Stimulated activated CD8-positive, alpha-beta memory T cell treated with anti-CD3 and anti-CD28 coated beads, Interleukin-4, amount 100 ng/mL, for 4 hours (primary cell): ENCODE measurements at regions not wholly inside any gene's neighbourhood (a gene's known extent, or its start where the extent isn't known, plus 50 kb on each side); places are given as distances from the start of the nearest gene placed in this dataset.

ENCODE experiments used
- DNase-seq, 2 donors: peaks; one replicate each; pipeline ENCODE4 v3.0.0-alpha.2; 2020; ENCODE audit warnings: low read depth in 2 of 2, low spot score in 1 of 2

DNA sequence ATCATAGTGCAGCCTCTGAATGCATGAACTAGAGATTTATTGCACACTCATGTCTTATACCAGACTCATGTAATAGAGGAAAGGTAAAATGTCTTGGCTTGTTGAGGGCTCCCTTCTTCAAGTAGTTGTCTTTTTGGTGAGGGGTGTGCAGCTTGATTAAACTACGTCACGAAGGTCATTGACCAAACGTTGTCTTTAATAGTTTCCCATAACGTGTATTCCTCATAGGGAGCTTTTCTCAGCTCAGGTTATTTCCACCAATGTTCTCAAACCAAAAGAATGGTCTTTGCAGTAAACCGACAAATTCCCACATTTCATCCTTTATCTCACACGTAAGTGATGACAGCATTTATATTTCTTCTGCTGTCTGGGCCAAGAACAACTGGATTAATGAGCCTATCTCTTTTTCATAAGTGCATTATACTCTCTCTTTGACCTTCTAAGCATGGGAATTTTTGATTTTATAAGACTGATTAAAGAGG, 547.7 kb upstream of the ZEB2 start:
- DNase-seq, result no peak

DNA sequence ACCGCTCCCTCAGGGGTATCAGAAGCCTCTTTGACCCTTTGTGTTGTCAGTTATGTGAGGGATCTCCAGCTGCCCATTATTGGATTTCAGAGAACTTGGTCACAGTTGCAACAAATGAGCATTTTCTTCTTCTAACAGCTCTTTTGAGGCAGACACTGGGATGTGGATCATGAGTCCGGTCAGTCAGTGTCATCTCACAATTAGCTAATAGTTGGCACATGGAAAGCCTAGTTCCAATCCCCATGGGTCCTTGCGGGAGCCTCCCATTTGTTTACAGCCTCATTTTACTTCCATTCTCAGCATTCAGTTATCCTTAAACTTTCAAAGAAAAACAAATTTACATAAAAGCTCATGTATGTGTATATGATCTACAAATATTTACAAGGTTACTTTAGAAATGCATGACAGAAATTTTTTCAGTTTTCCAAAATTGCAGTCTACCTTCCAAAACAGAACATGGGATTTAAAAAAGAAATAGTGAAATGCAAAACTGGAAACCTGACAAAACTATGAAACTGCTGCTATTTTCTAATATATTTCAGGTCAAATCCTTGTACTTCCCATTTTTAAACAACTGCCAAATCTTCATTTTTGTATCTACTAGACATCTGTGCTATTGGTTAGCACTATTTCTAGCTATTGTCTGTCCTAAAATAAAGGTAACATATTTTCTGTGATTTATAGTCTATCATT, 547.1 kb upstream of the ZEB2 start:
- DNase-seq, result no peak

DNA sequence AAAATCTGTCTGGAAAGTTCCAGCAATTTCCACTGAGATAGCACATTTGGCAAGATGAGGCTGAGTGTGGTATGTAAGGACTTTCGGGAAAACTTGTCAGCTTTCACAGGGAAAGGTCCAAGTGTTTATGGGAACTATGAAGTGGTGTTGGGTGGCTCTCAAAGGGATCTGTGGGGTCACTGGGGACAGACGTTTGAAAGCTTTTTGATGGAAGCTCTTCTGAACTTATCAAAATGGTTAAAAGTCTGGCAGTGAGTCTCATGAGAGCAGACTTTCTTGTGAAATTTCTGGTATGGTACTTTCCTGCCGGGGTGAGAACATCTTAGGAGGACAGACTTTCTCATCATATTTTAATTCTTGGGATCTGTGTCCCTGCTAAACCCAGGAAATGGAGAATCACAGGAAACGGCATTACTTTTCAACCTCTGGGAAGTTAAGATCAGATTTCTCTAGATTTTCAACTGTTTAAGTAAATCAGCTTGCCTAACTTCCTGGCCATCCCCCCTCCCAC, 546.3 kb upstream of the ZEB2 start:
- DNase-seq, result no peak

DNA sequence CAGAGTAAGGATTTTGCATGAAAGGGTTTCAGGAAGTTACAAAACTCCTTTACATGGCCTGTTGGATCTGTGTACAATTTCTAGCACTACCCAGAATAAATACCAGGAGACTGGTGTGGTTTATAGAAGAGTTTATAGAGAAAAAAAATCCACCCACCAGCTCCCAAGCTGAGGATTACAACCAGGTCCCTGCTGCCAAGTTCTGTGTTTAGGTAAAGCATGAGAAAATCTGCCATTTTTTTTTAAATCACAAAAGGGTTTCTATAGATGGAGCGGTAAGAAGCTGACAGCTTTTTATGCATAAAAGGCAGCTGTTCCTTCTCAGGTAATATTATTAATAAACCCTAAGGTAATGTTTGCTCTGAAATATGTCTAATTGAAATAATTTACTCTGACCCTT, 545.4 kb upstream of the ZEB2 start:
- DNase-seq, result no peak

DNA sequence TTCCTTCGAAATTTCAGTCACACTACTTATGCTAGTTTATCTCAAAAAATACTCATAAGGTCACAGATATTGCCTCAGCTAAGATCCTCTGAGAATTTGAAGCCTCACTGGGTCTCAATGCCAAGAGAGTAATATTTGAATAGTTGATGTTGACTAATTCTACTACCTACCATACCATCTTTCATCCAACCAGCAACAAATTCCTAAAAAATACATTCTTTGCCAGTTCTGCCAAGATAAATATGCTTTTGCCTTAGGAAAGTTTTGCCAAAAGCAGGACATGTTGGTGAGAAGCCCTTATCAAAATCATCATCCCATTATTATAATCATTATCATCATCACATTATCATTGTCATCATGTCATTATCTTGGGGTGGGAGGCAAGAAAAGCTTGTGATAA, 544.6 kb upstream of the ZEB2 start:
- no peak for DNase-seq

DNA sequence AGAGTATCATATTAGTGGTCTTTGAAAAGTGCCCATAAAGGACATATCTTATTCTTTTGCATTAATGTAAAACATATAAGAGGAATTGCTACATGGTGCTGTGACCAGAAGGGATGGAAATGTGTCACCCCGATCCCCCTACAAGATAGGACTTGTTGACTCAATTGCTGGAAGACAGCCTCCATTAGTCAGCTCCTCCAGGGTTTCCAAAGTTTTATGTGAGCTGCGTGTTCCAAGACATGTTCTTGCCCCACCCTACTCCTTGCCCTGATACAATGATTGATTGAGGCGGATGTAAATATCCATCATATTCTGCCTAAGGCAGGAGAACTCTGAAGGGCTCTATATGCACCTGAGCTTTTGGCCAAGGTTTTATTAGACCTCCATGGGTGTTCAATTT, 541.0 kb upstream of the ZEB2 start:
- no peak for DNase-seq

DNA sequence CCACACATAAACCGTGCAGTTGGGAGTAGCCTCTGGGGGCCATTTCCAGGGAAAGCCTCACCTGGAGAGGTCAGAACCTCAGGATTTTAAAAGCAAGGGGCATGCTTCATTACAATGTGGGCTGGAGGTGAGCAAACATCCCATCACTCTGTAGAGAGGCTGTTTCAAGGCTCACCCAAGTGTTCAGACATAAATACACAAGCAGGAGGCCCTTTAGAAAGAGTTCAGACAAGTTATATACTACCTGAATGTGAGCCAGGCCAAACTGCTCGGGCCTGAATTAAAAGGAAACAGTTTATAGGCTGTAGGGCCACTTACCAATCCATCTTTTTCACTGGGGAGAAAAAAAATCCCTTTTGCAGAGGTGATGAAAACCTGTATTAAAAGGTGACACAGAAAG, 540.0 kb upstream of the ZEB2 start:
- no peak for DNase-seq

DNA sequence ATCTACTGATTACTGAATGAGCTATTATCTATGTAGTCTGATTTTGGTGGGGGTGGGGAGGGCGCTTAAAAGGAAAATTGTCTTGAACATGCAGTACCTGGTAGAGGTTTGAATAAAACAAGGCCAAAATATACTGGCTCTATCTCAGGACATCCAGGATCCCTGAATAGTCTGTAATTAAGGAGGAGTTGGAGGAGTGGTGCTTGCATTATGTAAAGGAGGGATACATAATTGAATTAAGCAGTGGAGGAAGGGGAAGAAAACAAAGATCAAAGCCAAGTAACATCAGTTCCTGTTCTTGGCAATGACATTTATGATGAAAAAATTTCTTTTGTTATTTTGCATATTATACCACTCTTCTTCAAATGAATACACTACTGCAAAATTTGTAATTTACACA, 539.4 kb upstream of the ZEB2 start:
- DNase-seq, result no peak

DNA sequence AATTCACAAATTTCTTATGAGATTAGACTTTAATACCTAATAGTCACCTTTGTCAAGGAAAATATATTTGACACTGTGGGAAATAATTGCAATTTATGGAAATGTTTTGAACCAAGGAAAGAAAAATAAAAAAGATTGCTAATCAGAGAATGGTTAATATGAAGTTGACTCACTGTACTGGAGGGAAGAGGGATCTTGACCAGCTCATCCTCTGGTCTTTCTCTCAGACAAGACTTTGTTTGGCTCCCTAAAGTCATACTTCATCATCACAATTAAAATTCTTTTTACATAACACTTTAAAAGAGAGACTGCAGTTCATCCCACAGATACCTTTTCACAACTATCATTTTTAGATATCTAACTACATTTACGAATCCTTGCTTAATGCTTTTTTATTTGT, 538.5 kb upstream of the ZEB2 start:
- no peak for DNase-seq

DNA sequence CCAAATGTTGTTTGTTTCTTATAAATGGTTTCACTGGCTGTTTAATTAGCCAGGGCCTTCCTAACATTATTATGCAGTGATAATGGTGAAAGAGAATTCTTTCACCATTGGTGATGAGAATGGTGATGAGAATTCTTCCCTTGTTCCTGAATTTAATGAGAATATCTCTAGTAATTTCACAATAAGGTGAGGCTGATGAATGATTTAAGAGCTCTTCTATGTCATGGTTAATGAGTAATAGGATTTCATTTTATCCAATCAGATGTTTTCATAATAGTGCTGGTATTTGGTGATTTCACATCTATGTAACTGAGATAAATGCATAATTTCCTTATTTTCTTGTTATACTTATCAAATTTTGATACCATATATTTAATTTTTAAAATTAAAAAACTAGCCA, 535.7 kb upstream of the ZEB2 start:
- no peak for DNase-seq

DNA sequence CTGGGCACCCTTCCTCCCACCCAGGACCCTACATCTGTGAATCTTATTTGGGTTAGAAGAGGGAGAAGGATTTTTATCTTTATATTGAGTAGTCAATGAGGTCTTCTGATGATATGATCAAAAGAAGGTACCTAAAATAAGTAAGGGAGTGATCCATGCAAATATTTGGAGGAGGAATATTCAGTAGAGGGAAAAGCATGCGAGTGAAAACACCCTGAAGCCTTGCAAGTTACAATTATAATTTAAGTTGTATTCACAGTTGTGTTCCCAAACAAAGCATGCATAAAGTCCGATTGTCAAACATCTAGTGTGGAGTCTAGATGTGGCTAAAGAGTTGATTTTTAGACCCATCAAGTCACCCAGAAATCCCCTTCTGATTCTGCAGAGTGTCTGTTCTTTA, 530.2 kb upstream of the ZEB2 start:
- no peak for DNase-seq

DNA sequence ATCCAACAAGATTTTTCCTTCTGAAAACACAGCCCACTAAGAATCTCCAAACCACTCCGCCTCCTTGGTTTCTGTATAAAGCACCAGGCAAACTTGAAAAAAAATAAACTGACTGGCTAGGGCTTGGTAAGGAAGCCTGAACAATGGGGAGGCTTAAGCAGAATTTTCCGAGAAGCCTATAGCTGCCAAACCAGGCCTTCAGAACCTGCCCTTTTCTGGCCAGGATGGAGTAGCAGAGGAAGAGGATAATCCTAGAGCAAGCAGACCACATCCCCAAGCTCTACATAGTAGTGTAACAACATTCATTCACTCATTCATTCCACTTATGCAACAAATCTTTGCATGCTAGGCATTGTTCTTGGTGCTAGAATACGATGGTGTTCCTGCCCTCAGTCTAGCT, 529.6 kb upstream of the ZEB2 start:
- DNase-seq, result no peak

DNA sequence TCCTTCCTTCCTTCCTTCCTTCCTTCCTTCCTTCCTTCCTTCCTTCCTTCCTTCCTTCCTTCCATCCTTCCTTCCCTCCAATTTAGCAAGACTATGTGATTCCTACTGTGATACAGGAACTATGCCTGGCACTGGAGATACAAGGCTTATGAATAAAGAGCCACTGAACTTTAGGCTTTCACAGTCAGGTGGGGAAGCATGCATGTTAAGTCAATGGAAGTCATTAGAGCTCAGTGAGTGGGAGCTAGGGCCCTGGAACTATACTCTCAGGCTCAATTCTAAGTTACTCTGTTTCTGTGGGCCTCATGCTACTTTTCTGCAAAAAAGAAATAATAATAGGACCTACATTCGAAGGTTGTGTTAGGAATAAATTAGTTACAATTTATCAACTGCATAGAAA, 527.6 kb upstream of the ZEB2 start:
- no peak for DNase-seq

DNA sequence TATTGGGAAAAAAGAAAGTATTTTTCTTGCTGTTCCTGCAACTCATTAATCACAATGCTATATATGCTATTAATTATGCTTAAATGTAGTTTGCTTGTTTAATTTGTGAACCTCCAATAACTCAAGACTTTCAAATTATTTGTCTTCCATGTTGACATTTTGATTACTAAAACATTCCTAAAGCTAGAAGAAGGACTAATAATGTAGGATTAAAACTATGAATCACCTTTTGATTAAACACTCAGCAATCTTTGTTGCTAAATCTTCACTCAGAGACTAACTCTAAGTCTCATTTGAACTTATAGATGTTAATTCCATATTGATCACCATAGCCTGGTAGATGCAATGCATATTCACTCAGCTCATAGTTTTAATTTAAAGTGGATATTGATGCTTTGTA, 524.6 kb upstream of the ZEB2 start:
- DNase-seq, result no peak

DNA sequence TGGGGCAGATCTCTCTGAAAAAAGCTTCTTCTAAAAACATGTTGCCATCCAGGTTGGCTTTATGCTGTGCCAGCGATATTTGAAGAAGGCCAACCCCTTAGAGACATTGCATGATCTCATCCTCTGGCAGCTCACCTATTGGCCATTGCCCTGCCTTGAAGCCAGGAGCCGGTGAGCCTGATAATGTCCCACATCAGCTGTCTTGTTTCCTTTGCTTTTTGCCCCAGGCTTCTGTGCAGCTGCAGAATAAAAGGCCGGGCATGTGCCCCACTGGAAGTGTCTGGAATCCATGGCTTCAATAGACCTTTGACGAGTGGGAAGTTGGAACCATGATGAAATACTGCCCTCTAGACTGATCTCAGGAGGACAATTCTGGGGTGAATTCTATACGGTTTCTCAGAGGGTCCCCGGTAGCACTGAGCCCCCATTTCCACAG, 523.5 kb upstream of the ZEB2 start:
- DNase-seq, result no peak

DNA sequence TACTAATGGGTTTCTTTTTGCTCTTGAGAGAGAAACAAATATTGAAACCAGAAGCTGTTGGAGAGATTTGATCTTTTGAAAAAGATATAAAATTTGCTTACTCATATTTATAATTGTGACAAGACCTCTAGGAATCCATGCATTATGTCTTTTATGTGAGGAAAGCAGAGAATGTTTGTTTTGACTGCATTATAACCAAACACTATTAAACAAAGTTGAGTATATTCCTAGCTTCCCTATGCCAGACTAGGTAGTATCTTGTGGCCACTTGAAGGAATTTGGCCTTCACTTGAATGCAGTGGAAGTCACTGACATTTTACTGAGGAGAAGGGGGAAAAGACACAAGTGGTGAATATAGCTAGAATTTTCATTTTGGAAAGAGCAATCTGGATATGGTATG, 521.8 kb upstream of the ZEB2 start:
- no peak for DNase-seq

DNA sequence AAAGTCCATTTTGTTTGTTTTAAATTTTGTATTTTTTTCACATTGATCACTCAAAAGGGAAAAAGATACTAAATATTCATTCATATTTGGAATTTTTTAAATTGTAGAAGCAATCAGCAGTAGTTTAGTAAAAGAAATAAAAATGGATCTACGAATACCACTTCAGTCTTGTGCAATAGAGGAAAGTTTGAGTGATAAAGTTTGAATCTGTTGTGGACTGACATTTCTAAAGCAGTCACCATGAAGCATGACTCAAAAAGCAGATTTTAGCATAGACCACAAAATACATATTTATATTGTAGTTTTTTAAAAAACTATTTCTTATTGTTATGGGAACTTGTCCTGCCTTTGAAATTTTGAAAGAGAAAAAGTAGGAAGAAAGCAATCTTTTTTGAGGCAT, 520.5 kb upstream of the ZEB2 start:
- DNase-seq, result no peak

DNA sequence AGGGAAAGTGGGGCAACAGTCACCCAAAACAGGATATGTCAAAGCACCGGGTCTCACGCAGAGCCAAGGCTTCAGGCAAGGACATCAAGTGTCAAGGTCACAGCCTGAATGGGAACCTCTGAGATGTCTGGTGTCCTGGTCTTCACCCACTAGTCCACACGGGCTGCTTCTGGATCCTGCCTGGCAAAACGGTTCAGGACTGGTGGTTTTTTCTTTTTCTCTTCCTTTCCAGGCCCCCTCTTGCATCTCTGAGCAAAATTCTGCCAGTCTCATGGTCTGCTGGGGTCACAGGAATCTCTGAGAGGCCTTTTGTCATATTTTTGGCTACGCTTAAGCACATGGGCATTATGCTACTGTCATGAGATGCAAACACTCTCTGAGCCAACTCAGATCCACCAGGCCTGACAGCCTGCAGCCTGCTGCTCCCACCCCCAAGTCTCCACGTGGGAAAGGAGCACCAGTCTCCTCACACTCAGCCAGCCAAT, 518.2 kb upstream of the ZEB2 start:
- DNase-seq, result no peak

DNA sequence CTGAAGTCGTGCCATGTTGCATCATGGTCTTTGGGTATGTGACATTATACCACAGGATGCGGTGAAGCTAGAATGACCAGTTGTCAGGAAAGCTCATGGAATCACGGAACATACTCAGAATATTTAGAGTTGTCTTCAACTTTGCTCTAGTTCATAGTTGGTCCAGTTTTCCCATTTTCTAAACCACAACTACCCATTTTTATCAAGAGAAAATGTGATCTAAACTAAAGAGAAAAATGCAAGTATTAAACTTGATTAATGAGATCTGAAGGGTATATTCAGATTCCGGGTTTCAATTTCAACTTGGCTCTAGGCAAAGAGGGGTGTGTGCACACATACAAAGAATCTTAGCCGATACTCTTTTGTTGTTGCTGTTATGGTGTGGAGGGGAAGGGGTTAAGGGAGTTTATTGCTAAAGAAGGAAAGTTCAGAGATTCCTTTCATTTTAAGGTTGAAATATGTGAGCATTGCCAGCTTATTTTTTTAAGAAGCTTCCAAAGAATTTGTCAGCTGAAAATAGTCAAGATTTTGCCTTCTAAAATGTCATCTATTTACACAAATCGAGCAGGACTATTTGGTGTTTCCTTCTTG, 516.6 kb upstream of the ZEB2 start:
- no peak for DNase-seq

DNA sequence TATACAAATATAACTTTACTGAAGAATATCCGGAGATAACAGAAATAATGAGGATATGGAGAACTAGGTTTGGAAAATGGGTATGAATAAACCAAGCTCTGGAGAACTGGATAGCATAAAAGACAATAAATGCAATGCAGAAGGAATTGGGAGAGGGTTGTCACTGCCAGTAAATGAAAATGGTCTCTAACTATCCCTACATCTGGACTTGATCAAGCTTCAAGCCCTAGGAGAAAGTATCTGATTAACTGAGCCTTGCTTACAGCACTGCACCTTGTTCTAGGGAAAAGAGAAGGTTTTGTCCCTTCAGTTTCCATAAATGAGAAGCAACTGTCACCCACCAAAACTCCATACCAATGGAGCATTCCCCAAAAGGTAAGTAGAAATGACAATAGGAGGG, 514.6 kb upstream of the ZEB2 start:
- no peak for DNase-seq

DNA sequence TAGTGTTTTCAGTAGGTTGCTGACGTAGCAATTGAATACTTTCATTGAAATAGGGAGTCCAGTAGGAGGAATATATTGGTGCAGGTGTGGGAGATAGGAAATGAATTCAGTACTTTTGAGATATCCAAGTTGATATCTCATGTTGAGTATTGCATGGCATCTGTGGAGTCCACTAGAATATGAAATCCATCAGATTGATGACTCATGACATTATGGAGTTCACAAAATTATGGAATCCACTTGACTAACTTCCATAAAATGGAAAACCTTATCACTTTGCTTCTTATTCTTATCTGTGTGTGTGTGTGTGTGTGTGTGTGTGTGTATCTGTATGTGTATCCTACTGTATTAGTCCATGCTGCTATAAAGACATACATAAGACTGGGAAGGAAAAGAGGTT, 513.5 kb upstream of the ZEB2 start:
- DNase-seq, result no peak

DNA sequence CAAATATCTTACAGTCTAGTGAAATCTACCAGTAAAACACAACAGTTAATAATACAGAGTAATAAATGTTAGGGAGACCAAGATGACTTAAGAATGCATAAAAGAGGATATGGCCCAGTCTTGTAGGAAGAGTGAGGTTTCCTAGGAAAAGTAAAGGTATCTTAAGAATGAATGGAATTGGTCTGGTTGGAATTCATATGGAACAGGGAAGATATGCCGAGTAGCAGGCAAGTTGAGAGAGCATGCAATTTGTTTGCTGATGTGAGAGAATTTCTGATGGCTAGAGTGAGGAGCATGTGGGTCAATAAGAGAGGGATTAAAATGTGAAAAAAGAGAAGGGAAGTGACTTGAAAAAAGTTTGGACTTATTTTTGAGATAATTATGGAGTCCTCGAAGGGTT, 512.9 kb upstream of the ZEB2 start:
- DNase-seq, result no peak

DNA sequence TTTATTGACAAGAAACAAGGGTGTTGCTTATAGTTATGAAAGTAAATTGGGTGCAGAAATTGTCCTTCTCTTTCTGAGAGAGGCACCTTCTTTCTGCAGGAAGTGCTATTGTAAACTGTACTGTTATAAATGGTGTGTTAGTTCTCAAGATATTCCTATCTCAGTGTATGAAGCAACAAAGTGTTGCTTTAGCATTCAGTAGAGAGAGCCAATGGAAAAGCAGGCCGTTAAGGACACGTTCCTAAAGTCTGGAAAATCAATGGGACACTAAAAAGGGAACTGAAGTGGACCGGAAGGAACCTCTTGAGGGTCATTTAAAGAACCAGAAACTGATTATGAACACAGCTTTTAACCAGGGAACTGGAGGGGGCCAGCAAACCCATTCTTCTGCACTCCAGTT, 510.0 kb upstream of the ZEB2 start:
- DNase-seq, result no peak
